ENCODE measurements at regions not wholly inside any gene's neighbourhood (a gene's known extent, or its start where the extent isn't known, plus 50 kb on each side); places are given as distances from the start of the nearest gene placed in this dataset.

- H3K27me3 Mint-ChIP-seq, result no peaks in the 10 kb centered on the region
- 93% methylated on average over 9 of the region's 9 CpGs for WGBS (ENCODE audit: insufficient coverage)
- DNase-seq, result no peak
- no peak overlapping the region for H3K4me3 Mint-ChIP-seq
- H3K79me2 ChIP-seq (ENCODE audit: control insufficient read depth, insufficient read depth, low read length), result no peaks in the 10 kb centered on the region
- ChIA-PET POLR2A (no interaction called here), CTCF (no interaction called here)
- H3K9ac ChIP-seq (ENCODE audit: low read length), result no peak overlapping the region
- H3K4me3 ChIP-seq (ENCODE audit: control extremely low read depth in 1 of 5, extremely low read depth in 1 of 5, insufficient read depth in 1 of 5, low read depth in 2 of 5, low read length in 4 of 5), result no peak overlapping the region
- H4K20me1 ChIP-seq (ENCODE audit: control insufficient read depth, insufficient read depth, low read length, poor library complexity, severe bottlenecking), result no peaks in the 10 kb centered on the region
- intact Hi-C loops (cut with micrococcal nuclease), result no loop called here
- no peaks in the 10 kb centered on the region for H3K4me1 ChIP-seq (ENCODE audit: control insufficient read depth in 2 of 2, insufficient read depth in 2 of 2, low read length in 2 of 2)
- no peak overlapping the region for H2AFZ ChIP-seq (ENCODE audit: insufficient read depth, low read depth, low read length, poor library complexity, severe bottlenecking)
- peaks cover 3% of the 10 kb centered on the region for H3K4me1 Mint-ChIP-seq
- no peak for ATAC-seq (ENCODE audit: low read depth)
- H3K4me2 ChIP-seq (replicated peaks; ENCODE audit: low read depth, low read length, poor library complexity, severe bottlenecking), result no peak overlapping the region
- H3K9me3 ChIP-seq (ENCODE audit: control extremely low read depth in 1 of 3, control insufficient read depth in 2 of 3, insufficient read depth in 1 of 3, low read length in 2 of 3), result no peaks in the 10 kb centered on the region
- H3K36me3 ChIP-seq (replicated peaks in 1 of 2; ENCODE audit: control extremely low read depth in 1 of 2, control insufficient read depth in 1 of 2, extremely low read depth in 1 of 2, insufficient read depth in 2 of 2, low read length in 1 of 2), result no peaks in the 10 kb centered on the region
- no peaks in the 10 kb centered on the region for H3K9me3 Mint-ChIP-seq (ENCODE audit: insufficient read depth)
- TF ChIP-seq EZH2 (IDR thresholded peaks at IDR 0.05; ENCODE audit: borderline replicate concordance, insufficient read depth, low read depth, low read length, poor library complexity, severe bottlenecking) (no peak), CTCF (IDR thresholded peaks at IDR 0.05) (no peak)
- no peaks in the 10 kb centered on the region for H3K27me3 ChIP-seq (replicated peaks in 1 of 4; ENCODE audit: control extremely low read depth in 1 of 4, control insufficient read depth in 3 of 4, insufficient read depth in 4 of 4, low read length in 3 of 4)
- no peak overlapping the region for H3K27ac ChIP-seq (ENCODE audit: low read length in 2 of 2)
- no peak overlapping the region for H3K27ac Mint-ChIP-seq
Observed at GRCh38 chr1:234908571-234908970, 220.1 kb downstream of the TOMM20 start.

GRCh38 chr1:234907940-234908405, 220.7 kb downstream of the TOMM20 start:
- no peak overlapping the region for H3K4me3 ChIP-seq (ENCODE audit: control extremely low read depth in 1 of 5, extremely low read depth in 1 of 5, insufficient read depth in 1 of 5, low read depth in 2 of 5, low read length in 4 of 5)
- no peaks in the 10 kb centered on the region for H3K27me3 ChIP-seq (replicated peaks in 1 of 4; ENCODE audit: control extremely low read depth in 1 of 4, control insufficient read depth in 3 of 4, insufficient read depth in 4 of 4, low read length in 3 of 4)
- H3K9ac ChIP-seq (ENCODE audit: low read length), result no peak overlapping the region
- no peaks in the 10 kb centered on the region for H3K36me3 ChIP-seq (replicated peaks in 1 of 2; ENCODE audit: control extremely low read depth in 1 of 2, control insufficient read depth in 1 of 2, extremely low read depth in 1 of 2, insufficient read depth in 2 of 2, low read length in 1 of 2)
- H3K4me1 ChIP-seq (ENCODE audit: control insufficient read depth in 2 of 2, insufficient read depth in 2 of 2, low read length in 2 of 2), result no peaks in the 10 kb centered on the region
- Mint-ChIP-seq H3K4me3 (no peak overlapping the region), H3K27ac (no peak overlapping the region), H3K27me3 (no peaks in the 10 kb centered on the region), H3K9me3 (ENCODE audit: insufficient read depth) (no peaks in the 10 kb centered on the region), H3K4me1 (peaks cover 3% of the 10 kb centered on the region)
- no peaks in the 10 kb centered on the region for H4K20me1 ChIP-seq (ENCODE audit: control insufficient read depth, insufficient read depth, low read length, poor library complexity, severe bottlenecking)
- no peaks in the 10 kb centered on the region for H3K9me3 ChIP-seq (ENCODE audit: control extremely low read depth in 1 of 3, control insufficient read depth in 2 of 3, insufficient read depth in 1 of 3, low read length in 2 of 3)
- POLR2A ChIA-PET, result no interaction called here
- no peaks in the 10 kb centered on the region for H3K79me2 ChIP-seq (ENCODE audit: control insufficient read depth, insufficient read depth, low read length)
- H2AFZ ChIP-seq (ENCODE audit: insufficient read depth, low read depth, low read length, poor library complexity, severe bottlenecking), result no peak overlapping the region
- 100% methylated on average over 3 of the region's 6 CpGs for WGBS (ENCODE audit: insufficient coverage)
- ATAC-seq (ENCODE audit: low read depth) (no peak), DNase-seq (no peak)
- no peak overlapping the region for H3K27ac ChIP-seq (ENCODE audit: low read length in 2 of 2)
- CTCF ChIA-PET, result interaction anchor here (1.4 kb wide), 1 partner anchor 27 kb away, joined by 3 read pairs; no protein-coding TSS in a partner anchor
- intact Hi-C loops (cut with micrococcal nuclease), result no loop called here
- no peak overlapping the region for H3K4me2 ChIP-seq (replicated peaks; ENCODE audit: low read depth, low read length, poor library complexity, severe bottlenecking)
- TF ChIP-seq EZH2 (IDR thresholded peaks at IDR 0.05; ENCODE audit: borderline replicate concordance, insufficient read depth, low read depth, low read length, poor library complexity, severe bottlenecking), result no peak
- no peak for TF ChIP-seq CTCF (IDR thresholded peaks at IDR 0.05)
